ENCODE measurements at regions not wholly inside any gene's neighbourhood (a gene's known extent, or its start where the extent isn't known, plus 50 kb on each side); places are given as distances from the start of the nearest gene placed in this dataset.

- H4K20me1 ChIP-seq (ENCODE audit: insufficient read depth, low read length): no peaks in the 10 kb centered on the region
- no peak for DNase-seq (ENCODE audit: low spot score)
- no peak overlapping the region for H2AFZ ChIP-seq (ENCODE audit: low read length)
- no TSS peak for BruUV-seq (replicated peaks)
- H3K36me3 ChIP-seq (ENCODE audit: insufficient read depth, low read length): no peaks in the 10 kb centered on the region
- CTCF ChIA-PET (ENCODE audit: unreplicated experiment): no interaction called here
- no peak overlapping the region for H3K27ac ChIP-seq (ENCODE audit: low read depth, low read length, poor library complexity, severe bottlenecking)
- POLR2A ChIA-PET: interaction anchor here (1.0 kb wide), 1 partner anchor 76 kb away, joined by 3 read pairs; no protein-coding TSS in a partner anchor
- H3K9me3 ChIP-seq (ENCODE audit: low read length): no peaks in the 10 kb centered on the region
- H3K4me2 ChIP-seq (ENCODE audit: low read length): no peak overlapping the region
- H3K79me2 ChIP-seq (ENCODE audit: insufficient read depth, low read depth, low read length): no peaks in the 10 kb centered on the region
- H3K9me2 ChIP-seq (ENCODE audit: insufficient read depth, low read length): no peaks in the 10 kb centered on the region
- no peaks in the 10 kb centered on the region for H3K4me1 ChIP-seq (ENCODE audit: insufficient read depth, low read length, poor library complexity, severe bottlenecking)
- H3K4me3 ChIP-seq (ENCODE audit: low read depth, low read length, poor library complexity, severe bottlenecking): no peak overlapping the region
- TF ChIP-seq EZH2phosphoT487 (IDR thresholded peaks at IDR 0.05; ENCODE audit: borderline replicate concordance, low read depth, low read length) (no peak), CTCF (conservative IDR thresholded peaks at IDR 0.05; ENCODE audit: low read length) (no peak)
- intact Hi-C loops (cut with micrococcal nuclease; ENCODE audit: unreplicated experiment): no loop called here
Measured at GRCh38 chr2:192655916-192656315, 461.2 kb upstream of the TMEFF2 start.

GRCh38 chr2:192645811-192646598 lies 451.3 kb upstream of the TMEFF2 start:
- DNase-seq (ENCODE audit: low spot score): no peak
- H3K4me1 ChIP-seq (ENCODE audit: insufficient read depth, low read length, poor library complexity, severe bottlenecking): no peaks in the 10 kb centered on the region
- H3K36me3 ChIP-seq (ENCODE audit: insufficient read depth, low read length): no peaks in the 10 kb centered on the region
- H3K4me2 ChIP-seq (ENCODE audit: low read length): no peak overlapping the region
- ChIA-PET CTCF (ENCODE audit: unreplicated experiment) (no interaction called here), POLR2A (no interaction called here)
- H3K27ac ChIP-seq (ENCODE audit: low read depth, low read length, poor library complexity, severe bottlenecking): no peak overlapping the region
- H3K9me3 ChIP-seq (ENCODE audit: low read length): no peaks in the 10 kb centered on the region
- H3K79me2 ChIP-seq (ENCODE audit: insufficient read depth, low read depth, low read length): no peaks in the 10 kb centered on the region
- H3K9me2 ChIP-seq (ENCODE audit: insufficient read depth, low read length): no peaks in the 10 kb centered on the region
- TF ChIP-seq CTCF (conservative IDR thresholded peaks at IDR 0.05; ENCODE audit: low read length): no peak
- TF ChIP-seq EZH2phosphoT487 (IDR thresholded peaks at IDR 0.05; ENCODE audit: borderline replicate concordance, low read depth, low read length): no peak
- no TSS peak for BruUV-seq (replicated peaks)
- H3K4me3 ChIP-seq (ENCODE audit: low read depth, low read length, poor library complexity, severe bottlenecking): no peak overlapping the region
- intact Hi-C loops (cut with micrococcal nuclease; ENCODE audit: unreplicated experiment): no loop called here
- no peaks in the 10 kb centered on the region for H4K20me1 ChIP-seq (ENCODE audit: insufficient read depth, low read length)
- no peak overlapping the region for H2AFZ ChIP-seq (ENCODE audit: low read length)

GRCh38 chr2:192634557-192634956 lies 439.8 kb upstream of the TMEFF2 start:
- ChIA-PET POLR2A (no interaction called here), CTCF (ENCODE audit: unreplicated experiment) (no interaction called here)
- Histone ChIP-seq H3K4me1 (ENCODE audit: insufficient read depth, low read length, poor library complexity, severe bottlenecking) (no peaks in the 10 kb centered on the region), H4K20me1 (ENCODE audit: insufficient read depth, low read length) (no peaks in the 10 kb centered on the region), H3K4me2 (ENCODE audit: low read length) (no peak overlapping the region), H3K27ac (ENCODE audit: low read depth, low read length, poor library complexity, severe bottlenecking) (no peak overlapping the region), H3K9me2 (ENCODE audit: insufficient read depth, low read length) (0 out of 2 replicates have a peak, but pooled peaks cover 3% of the 10 kb centered on the region), H3K9me3 (ENCODE audit: low read length) (no peaks in the 10 kb centered on the region), H3K36me3 (ENCODE audit: insufficient read depth, low read length) (no peaks in the 10 kb centered on the region), H3K79me2 (ENCODE audit: insufficient read depth, low read depth, low read length) (no peaks in the 10 kb centered on the region), H3K4me3 (ENCODE audit: low read depth, low read length, poor library complexity, severe bottlenecking) (no peak overlapping the region), H2AFZ (ENCODE audit: low read length) (no peak overlapping the region)
- no peak for DNase-seq (ENCODE audit: low spot score)
- intact Hi-C loops (cut with micrococcal nuclease; ENCODE audit: unreplicated experiment): no loop called here
- no peak for TF ChIP-seq EZH2phosphoT487 (IDR thresholded peaks at IDR 0.05; ENCODE audit: borderline replicate concordance, low read depth, low read length)
- no peak for TF ChIP-seq CTCF (conservative IDR thresholded peaks at IDR 0.05; ENCODE audit: low read length)
- BruUV-seq (replicated peaks): no TSS peak
